ENCODE measurements at regions not wholly inside any gene's neighbourhood (a gene's known extent, or its start where the extent isn't known, plus 50 kb on each side); places are given as distances from the start of the nearest gene placed in this dataset.

GRCh38 chr3:165382672-165383071 is 186.5 kb upstream of the SLITRK3 start:
- no peak for DNase-seq
- Mint-ChIP-seq H3K27ac (no peak overlapping the region), H3K4me1 (no peaks in the 10 kb centered on the region), H3K27me3 (no peaks in the 10 kb centered on the region), H3K36me3 (no peaks in the 10 kb centered on the region), H3K4me3 (no peak overlapping the region), H3K9me3 (peaks cover 0 to 9% (median 4%) of the 10 kb centered on the region in 7 donors)
- no peak for ATAC-seq (ENCODE audit: low read depth in 2 of 2)

DNA sequence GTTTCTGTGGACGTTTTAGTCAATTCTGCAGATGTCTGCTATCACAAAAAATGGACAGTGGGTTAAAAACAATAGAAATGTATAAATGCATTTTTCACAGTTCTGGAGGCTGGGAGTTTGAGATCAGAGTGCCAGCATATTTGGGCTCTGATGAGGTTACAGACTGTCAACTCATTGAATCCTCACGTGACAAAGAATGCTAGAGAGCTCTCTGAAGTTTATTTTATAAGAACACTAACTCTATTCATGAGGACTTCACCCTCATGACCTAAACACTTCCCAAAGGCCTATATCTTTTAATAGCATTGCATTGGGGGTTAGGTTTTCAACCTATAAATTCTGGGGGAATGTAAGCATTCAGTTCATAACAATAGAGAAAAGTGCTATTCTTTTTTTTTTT is 182.6 kb upstream of the SLITRK3 start:
- ATAC-seq (ENCODE audit: low read depth in 2 of 2) (no peak), DNase-seq (no peak)
- no peaks in the 10 kb centered on the region for H3K36me3 Mint-ChIP-seq
- H3K4me3 Mint-ChIP-seq: no peak overlapping the region
- H3K27me3 Mint-ChIP-seq: no peaks in the 10 kb centered on the region
- no peaks in the 10 kb centered on the region for H3K4me1 Mint-ChIP-seq
- H3K27ac Mint-ChIP-seq: no peak overlapping the region
- peaks cover 0 to 9% (median 3%) of the 10 kb centered on the region in 7 donors for H3K9me3 Mint-ChIP-seq

DNA sequence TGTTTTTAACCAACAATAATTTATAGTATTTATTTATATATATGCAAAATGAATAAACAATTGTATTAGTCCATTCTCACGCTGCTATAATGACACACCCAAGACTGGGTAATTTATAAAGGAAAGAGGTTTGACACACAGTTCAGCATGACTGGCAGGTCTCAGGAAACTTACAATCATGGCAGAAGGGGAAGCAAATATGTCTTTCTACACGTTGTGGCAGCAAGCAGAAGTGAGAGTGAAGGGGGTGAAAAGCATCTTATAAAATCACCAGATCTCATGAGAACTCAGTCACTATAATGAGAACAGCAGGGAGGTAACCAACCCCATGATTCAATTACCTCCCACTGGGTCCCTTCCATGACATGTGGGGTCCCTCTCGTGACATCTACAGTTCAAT is 162.8 kb upstream of the SLITRK3 start:
- H3K9me3 Mint-ChIP-seq: peaks cover 0 to 14% (median 2%) of the 10 kb centered on the region in 7 donors
- no peaks in the 10 kb centered on the region for H3K4me1 Mint-ChIP-seq
- ATAC-seq (ENCODE audit: low read depth in 2 of 2) (no peak), DNase-seq (no peak)
- no peak overlapping the region for H3K27ac Mint-ChIP-seq
- no peaks in the 10 kb centered on the region for H3K27me3 Mint-ChIP-seq
- H3K36me3 Mint-ChIP-seq: no peaks in the 10 kb centered on the region
- H3K4me3 Mint-ChIP-seq: no peak overlapping the region

GRCh38 chr3:165355316-165355715 is 159.1 kb upstream of the SLITRK3 start:
- DNase-seq (no peak), ATAC-seq (ENCODE audit: low read depth in 2 of 2) (no peak)
- no peaks in the 10 kb centered on the region for H3K27me3 Mint-ChIP-seq
- H3K4me1 Mint-ChIP-seq: no peaks in the 10 kb centered on the region
- no peak overlapping the region for H3K27ac Mint-ChIP-seq
- H3K4me3 Mint-ChIP-seq: no peak overlapping the region
- no peaks in the 10 kb centered on the region for H3K36me3 Mint-ChIP-seq
- H3K9me3 Mint-ChIP-seq: peaks cover 0 to 9% (median 2%) of the 10 kb centered on the region in 7 donors

DNA sequence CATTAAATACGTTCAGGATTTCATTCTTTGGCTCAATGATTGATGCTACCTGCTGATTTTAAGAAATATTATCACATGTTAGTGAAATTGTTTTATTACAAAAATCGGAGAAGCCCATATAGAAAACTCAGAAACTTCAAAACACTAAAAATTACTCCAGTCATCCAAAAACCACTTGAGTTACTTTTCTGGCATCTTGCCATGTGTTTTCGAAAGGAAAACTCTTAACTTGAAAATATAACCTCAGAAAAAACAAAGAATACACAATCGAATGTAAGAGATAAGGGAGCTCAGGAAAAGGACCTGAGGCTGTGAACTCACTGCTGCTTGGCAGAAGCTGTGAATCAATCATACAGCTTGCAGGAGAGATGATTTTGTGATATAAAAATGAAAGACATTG is 151.3 kb upstream of the SLITRK3 start:
- H3K4me3 Mint-ChIP-seq: no peak overlapping the region
- DNase-seq (no peak), ATAC-seq (ENCODE audit: low read depth in 2 of 2) (no peak)
- H3K36me3 Mint-ChIP-seq: no peaks in the 10 kb centered on the region
- peaks cover 0 to 8% (median 4%) of the 10 kb centered on the region in 7 donors for H3K9me3 Mint-ChIP-seq
- no peaks in the 10 kb centered on the region for H3K4me1 Mint-ChIP-seq
- H3K27ac Mint-ChIP-seq: no peak overlapping the region
- H3K27me3 Mint-ChIP-seq: no peaks in the 10 kb centered on the region

DNA sequence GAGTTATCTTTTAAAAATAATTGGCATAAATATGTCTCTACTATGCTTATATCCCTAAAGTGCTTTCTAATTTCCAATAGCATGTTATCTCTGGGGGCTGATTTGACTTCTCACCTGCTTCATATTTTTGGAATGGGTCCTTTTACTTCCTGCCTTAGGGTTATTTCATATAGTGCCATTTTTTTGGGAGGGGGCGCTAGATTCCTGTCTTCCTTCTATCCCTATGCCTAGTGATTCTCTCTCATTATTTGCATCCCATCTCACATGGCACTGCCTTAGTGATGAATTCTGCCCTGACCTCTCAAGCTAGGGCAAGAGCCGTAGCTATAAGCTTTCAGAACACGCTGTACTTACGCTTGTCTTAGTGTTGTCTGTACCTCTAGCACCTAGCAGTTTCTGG is 150.3 kb upstream of the SLITRK3 start:
- H3K4me1 Mint-ChIP-seq: no peaks in the 10 kb centered on the region
- ATAC-seq (ENCODE audit: low read depth in 2 of 2) (no peak), DNase-seq (no peak)
- H3K27ac Mint-ChIP-seq: no peak overlapping the region
- H3K4me3 Mint-ChIP-seq: no peak overlapping the region
- H3K9me3 Mint-ChIP-seq: peaks cover 0 to 8% (median 4%) of the 10 kb centered on the region in 7 donors
- H3K36me3 Mint-ChIP-seq: no peaks in the 10 kb centered on the region
- no peaks in the 10 kb centered on the region for H3K27me3 Mint-ChIP-seq

DNA sequence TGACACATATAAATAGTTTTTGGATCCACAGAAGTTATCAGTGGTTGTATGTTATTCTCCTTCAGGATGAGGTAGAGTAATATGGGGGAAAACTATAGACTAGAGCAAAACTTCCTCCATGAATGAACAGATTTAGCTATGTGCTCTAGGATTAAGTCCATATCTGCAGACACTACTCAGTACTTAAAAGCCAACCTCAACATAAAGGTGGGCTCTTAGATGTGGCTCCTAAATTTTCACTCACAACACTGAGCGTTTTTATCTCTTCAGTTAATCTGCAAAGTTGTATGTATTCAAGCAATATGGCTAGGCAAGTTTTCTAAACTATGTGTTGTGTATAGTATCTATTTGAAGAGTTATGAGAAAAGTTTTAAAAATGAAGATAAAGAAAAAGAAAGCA is 147.0 kb upstream of the SLITRK3 start:
- ATAC-seq (ENCODE audit: low read depth in 2 of 2) (no peak), DNase-seq (no peak)
- no peak overlapping the region for H3K27ac Mint-ChIP-seq
- no peaks in the 10 kb centered on the region for H3K36me3 Mint-ChIP-seq
- H3K4me3 Mint-ChIP-seq: no peak overlapping the region
- H3K4me1 Mint-ChIP-seq: no peaks in the 10 kb centered on the region
- H3K9me3 Mint-ChIP-seq: peaks cover 0 to 5% (median 3%) of the 10 kb centered on the region in 7 donors
- no peaks in the 10 kb centered on the region for H3K27me3 Mint-ChIP-seq

- Mint-ChIP-seq H3K36me3 (no peaks in the 10 kb centered on the region), H3K4me1 (no peaks in the 10 kb centered on the region), H3K27me3 (no peaks in the 10 kb centered on the region), H3K4me3 (no peak overlapping the region), H3K9me3 (peaks cover 0 to 4% (median 0%) of the 10 kb centered on the region in 7 donors), H3K27ac (no peak overlapping the region)
- ATAC-seq (ENCODE audit: low read depth in 2 of 2) (no peak), DNase-seq (no peak)
Measured at GRCh38 chr3:165339753-165340152, 143.6 kb upstream of the SLITRK3 start.

DNA sequence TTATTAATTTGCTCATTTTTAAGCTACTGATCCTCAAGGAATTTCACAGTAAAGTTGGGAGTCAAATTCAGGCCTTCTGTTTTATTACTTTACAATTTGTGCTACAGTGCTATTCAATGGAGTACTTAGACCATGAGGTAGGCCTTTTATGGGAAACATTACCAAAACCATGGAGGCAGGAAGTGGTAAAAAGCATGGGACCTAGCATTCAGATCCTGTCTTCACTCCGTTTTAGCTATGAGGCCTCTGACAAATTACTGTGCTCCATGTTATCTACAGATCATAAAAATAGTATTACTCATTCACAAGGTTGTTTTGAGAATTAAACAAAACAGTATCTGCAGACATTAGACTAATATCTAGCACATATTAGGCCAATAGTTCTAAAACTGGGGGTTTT is 140.6 kb upstream of the SLITRK3 start:
- no peak for DNase-seq
- Mint-ChIP-seq H3K27me3 (no peaks in the 10 kb centered on the region), H3K27ac (no peak overlapping the region), H3K4me1 (no peaks in the 10 kb centered on the region), H3K9me3 (no peaks in the 10 kb centered on the region), H3K36me3 (no peaks in the 10 kb centered on the region), H3K4me3 (no peak overlapping the region)
- no peak for ATAC-seq (ENCODE audit: low read depth in 2 of 2)
